Hippocampal formation (tissue), 2 donors: ENCODE measurements at regions not wholly inside any gene's neighbourhood (a gene's known extent, or its start where the extent isn't known, plus 50 kb on each side); places are given as distances from the start of the nearest gene placed in this dataset.
"Not testable (repeated sequence)": the region's sequence is repeated elsewhere in the genome, so short reads cannot be mapped to it uniquely, and the experiment has no call there.

Experiments
- DNase-seq, 2 donors: peaks; one replicate each; lab custom pipeline; 2025; lab: John Stamatoyannopoulos, UW

DNA sequence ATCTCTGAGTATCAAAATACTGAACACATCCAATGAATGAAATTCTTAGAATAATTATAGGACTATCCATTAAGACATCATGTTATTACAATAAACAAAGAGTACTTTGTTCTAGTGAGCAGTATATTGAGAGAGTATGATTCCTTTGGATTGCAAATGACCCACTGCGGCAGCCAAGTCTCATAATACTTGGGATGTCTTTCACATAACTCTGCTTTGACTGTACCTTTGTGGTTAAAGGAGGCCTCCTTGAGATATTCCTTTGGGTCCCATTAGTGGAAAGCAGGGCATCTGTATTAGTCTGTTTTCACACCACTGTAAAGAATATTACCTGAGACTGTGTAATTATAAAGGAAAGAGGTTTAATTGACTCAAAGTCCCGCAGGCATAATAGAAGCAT is 593.8 kb downstream of the TRHDE start:
- no peak for DNase-seq

DNA sequence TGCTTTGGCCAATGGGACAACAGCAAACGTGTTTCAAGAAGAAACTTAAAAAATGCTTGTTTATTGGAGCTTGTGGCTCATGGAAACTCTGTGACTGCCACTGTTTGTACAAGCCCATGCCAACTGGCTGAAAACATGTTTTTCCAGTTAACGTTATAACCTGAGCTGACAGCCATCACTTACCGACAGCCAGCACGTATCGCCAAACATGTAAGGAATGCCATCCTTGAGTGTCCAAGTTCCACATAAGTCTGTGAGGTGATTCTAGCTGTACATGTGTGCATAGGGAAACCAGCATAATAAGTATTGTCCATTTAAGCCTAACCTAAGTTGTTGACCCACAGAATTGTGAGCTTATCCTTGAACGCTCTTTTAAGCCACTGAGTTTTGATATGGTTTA is 596.9 kb downstream of the TRHDE start:
- no peak for DNase-seq

DNA sequence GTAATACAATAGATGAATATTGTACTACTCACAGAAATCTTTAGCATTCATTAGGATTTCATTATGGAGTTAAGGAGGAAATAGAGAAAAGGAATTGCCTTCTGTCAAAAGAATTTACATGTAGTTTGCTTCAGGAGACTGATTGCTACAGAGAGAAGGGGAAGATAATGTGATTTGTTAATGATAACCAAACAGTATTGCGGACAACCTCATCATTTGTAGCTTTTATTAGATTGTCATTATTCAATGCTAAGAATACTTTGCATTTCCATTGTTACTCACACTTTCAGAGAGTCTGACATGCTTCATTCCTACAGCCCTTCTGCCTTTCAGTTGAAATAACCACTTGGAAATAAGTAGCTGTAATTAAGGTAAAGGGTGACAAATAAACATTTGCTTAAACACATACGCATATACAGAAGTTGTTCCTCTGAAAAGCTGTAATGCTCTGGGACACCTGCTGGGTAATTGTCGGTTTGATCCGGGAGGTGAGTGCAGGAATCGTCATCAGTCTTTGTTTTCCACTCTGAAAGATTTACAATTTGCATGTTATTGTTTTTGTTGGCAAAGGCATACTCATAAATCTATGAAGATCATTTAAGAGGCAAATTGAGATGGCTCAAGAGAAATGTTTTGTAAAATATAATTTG is 600.2 kb downstream of the TRHDE start:
- no peak for DNase-seq

DNA sequence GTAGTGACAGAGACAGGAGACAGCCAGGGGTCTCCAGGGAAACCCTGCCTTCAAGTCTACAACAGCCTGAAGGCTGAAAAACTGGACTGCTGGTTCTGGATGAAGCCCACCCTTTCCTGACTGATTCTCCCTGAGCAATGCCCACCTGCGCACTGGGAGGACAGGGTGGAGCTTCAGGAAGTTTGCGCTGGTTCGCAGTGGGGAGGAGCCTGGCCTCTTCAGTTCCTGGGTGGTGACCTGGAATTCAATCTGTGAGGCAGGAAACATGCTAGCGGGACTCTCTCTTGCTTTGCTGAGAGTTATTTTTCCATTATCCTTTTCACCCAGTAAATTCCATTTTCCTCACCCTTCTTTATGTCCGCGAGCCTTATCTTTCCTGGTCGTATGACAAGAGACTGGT is 600.8 kb downstream of the TRHDE start:
- no peak for DNase-seq

DNA sequence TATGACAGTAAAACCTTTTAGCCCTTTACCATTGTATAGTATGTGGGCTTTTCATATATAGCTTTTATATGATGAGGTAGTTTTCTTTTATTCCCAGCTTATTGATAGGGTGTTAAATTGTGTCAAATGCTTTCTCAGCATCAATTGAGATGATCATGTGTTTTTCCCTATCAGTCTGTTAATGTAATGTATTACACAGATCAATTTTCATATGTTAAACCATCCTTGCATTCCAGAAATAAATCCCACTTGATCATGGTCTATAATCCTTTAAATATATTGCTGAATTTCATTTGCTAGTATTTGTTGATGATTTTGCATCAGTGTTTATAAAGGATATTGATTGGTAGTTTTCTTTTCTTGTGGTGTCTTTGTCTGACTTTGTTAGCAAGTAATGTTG is 603.9 kb downstream of the TRHDE start:
- no peak for DNase-seq

DNA sequence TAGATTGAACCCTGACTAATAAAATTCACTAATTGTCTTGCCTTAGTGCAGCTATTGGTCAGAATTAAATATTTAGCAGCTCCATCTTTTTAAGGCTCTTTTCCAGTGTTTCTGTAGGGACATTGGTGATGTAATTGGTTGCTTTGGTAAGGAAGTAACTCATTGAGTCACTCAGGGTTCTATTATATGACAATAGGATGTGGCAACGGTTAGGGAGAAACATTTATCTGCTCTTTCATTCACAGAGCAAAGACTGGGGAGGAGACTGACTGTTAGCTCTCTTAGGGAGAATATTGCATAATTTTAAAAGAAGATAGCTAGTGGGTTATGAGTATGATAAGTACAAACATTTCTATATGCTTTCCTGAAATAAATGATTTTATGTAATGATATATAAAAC is 616.5 kb downstream of the TRHDE start:
- no peak for DNase-seq

DNA sequence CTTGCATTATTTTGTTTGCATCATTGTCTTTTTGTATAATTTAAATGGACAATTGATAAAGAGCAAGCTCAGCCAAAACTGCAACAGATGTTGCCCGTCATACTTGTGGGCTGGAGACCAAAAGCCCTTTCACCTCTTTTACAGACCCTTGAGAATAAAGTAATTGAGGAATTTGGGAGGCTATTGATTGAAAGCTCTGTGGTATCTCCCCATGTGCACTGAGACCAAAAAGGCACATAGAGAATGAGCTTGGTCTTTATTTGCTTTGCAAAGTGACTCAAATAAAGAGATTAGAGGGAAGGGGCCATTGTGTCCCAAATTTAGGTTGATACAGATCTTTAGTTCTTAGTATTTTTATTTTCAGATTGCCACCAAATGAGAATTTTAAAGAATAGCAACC is 617.6 kb downstream of the TRHDE start:
- no peak for DNase-seq

DNA sequence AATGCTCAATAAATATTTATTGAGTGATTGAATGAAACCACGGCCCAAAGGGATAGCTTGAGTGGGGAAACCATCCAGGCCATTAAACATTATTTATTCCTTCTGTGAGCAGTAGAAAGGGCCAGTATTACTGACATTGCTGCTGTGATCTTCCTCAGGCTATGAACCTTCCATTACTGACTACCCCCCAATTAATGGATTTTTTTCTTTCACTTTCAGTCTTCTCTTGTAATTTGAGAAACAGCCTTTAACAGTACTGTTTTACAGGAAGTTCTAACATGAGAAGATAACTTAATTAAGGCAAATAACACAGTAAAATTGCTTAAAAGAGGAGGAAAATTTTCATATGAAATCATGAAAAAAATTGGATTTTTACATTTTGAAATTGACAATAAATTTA is 629.5 kb downstream of the TRHDE start:
- DNase-seq, result no peak

DNA sequence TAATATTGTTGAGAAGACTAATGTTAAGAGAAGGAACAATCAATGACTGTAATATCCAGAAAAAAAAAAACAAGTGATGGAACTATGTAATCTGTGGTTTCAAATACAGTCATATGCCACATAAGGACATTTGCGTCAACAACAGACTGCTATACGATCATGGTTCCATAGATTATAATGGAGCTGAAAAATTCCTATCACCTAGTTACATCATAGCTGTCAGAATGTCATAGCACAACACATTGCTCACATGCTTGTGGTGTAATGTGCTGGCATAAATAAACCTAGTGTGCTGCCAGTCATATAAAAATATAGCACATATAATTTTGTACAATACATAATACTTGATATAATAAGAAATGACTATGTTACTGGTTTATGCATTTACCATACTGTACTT is 653.5 kb downstream of the TRHDE start:
- no peak for DNase-seq

DNA sequence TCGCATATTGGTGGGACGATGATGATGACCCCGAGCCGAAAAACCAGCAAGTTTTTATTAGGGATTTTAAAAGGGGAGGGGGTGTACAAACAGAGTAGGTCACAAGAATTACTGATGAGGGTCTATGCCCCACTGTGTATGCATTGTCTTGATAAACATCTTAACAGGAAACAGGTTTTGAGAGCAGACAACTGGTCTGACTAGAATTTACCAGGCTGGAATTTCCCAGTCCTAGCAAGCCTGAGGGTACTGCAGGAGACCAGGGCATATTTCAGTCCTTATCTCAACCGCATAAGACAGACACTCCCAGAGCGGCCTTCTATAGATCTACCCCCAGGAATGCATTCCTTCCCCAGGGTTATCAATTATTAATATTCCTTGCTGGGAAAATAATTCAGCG is 659.7 kb downstream of the TRHDE start:
- not testable (repeated sequence) for DNase-seq

DNA sequence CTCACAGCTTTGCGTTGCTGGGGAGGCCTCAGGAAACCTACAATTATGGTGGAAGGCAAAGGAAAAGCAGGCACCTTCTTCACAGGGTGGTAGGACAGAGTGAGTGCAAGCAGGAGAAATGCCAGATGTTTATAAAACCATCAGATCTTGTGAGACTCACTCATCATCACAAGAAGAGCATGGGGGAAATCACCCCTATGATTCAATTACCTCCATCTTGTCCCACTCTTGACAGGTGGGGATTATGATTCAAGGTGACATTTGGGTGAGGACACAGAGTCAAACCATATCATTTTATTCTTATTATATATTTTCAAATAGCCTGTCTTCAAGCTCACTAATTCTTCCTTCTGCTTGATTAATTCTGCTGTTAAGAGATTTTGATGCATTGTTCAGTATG is 665.3 kb downstream of the TRHDE start:
- no peak for DNase-seq

DNA sequence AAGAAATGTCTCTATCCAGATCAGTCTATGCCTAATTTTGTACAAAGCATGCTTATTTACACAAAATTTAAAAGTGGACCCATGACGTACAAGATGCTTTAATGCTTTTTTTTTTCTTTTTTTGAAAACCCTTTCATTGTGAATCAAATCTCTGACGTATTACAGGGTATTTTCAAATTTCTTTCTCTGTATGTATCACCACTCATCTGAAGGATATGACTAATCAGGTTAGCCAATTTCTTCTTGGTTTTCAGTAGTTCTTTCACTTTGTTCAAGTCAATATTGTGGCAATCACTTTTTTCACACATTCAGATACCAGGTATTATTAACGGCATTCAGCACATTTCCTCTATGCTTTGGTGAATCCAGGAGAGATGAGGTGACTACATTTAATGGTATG is 685.3 kb downstream of the TRHDE start:
- no peak for DNase-seq

DNA sequence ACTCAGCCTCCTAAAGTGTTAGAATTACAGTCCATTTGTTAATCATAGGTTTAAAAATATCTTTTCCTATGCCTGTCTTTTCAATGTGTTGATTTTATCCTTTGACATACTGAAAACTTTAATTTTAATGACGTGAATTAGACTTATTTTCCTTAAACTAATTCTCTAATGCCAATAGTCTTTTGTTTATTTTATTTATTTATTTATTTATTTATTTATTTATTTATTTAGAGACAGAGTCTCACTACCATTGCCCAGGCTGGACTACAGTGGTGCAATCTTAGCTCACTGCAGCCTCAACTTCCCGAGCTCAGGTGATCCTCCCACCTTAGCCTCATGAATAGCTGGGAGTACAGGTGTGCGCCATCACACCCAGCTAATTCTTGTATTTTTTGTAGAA is 694.5 kb downstream of the TRHDE start:
- no peak for DNase-seq

DNA sequence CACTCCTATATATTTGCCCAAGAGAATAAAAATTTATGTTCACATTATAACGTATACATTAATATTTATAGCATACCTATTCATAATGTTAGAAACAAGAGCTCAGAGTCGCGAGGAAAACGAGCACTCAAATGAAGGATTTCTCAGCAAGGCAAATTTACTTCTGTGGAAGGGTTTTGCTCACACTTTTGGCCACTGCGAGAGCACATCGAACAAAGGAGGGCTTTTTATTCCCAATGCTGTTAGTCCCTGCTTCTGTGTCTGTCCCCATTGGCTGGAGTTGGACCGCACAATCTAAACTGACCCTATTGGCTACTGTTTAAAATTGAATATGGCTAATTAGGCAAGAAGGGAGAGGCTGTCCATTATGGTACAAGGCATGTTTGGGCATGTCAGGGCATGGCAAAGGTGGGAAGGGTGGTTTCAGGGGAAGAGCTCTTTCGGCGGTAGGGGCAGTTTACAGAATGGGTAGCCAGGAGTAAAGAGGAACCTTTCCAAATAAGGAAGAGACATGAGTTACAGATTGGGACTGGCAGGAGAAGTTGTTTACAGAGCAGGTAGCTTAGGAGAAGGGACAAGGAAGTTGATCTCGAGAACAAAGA is 702.9 kb downstream of the TRHDE start:
- no peak for DNase-seq

DNA sequence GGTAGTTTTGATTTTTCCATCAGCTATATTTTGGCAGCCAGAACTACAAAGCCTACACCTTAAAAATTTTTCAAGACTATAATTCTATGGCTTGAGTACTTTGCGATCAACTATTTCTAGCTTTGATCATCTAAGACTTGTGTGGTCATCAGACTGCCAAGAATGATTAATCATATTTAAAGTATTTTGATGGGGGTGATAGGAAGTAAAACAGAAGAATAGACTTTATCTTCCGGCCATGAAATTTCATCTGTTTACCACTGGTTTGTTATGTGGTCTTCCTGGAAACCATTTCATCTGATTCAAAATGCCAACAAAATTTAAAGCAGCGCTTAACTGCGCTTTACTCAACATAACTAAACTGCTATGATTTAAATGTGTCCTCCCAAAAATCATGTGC is 706.8 kb downstream of the TRHDE start:
- no peak for DNase-seq

DNA sequence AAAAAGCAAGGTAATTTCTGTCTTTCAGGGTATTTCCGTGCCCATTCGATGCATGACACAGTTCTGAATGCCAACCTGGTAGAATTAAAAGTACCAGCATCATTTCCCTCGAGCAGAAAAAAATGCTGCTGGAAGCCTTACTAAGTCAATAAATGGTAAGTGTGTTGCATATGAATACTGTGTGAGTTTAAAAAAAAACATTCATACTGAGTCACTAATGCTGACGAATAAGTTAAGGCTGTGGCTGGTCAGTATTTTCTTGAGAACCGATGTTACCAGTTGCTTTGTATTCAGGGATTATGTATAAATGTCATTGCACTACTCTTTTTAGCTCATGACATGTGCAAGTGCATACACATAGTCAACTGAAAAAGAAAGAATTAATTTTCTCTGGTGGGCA is 710.2 kb downstream of the TRHDE start:
- no peak for DNase-seq

DNA sequence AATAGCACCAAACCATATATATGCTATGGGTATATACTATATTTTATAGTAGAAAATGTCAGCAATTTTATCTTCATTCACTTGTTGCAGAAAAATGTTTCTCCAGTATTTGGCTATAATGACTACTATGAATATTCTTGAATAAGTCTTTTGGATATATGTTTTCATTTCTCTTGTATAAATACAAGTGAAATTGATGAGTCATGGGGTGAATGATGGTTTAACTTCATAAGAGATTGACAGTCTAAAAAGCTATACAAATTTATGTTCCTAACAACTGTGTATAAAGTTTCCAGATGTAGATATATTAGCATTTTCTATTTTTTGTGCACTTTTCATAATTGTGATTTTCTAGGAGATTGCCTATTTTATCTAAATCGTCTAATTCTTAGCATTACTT is 714.8 kb downstream of the TRHDE start:
- no peak for DNase-seq

DNA sequence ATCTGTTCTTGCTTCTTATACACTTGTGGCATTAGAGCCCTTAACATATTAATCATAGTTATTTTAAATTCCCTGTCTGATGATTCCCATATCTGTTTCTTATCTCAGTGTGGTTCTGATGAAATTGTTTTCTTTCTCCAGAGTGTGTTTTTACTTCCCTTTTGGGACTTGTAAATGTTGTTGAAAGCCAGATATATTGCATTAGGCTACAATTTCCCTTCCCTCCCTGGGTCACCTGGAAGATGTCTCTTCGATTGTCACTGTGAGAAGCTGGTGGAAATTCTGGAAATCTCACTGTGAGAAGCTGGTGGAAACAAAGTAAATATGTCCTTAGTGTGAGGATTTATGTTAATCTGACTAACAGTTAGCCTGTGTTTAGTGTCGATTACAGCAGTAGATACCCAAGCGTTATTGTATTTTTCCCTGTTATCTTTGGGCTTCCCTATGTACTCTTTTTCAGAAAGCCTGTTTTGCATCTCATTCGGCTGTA is 717.3 kb downstream of the TRHDE start:
- no peak for DNase-seq

DNA sequence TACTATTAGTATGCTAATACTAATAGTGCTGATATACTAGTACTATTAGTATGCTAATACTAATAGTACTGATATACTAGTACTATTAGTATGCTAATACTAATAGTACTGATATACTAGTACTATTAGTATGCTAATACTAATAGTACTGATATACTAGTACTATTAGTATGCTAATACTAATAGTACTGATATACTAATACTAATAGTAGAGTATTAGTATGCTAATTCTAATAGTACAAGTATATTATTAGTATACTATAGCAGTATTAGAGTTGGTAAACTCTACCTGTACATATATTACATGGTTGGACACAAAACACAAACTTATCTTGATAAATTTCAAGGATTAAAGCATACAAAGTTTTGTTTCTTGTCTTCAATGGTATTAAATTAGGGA is 722.9 kb downstream of the TRHDE start:
- DNase-seq, result not testable (repeated sequence)

DNA sequence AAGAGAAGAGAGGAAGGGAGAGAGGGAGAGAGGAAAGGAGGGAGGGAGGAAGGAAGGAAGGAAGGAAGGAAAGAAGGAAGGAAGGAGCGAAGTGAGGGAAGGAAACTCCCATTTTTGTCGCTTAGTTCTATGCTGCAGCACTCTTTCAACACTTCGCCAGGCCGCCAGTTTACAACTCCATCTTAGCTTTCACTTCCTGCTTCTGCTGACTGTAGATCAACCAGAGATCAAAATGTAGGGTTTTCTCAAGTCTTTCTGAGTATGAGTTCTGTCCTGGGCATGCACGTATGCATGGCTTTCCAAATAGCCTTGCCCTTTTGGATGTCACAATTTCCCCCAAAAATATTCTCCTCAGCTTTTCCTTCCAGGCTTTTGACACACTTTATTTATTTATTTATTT is 723.4 kb downstream of the TRHDE start:
- no peak for DNase-seq

DNA sequence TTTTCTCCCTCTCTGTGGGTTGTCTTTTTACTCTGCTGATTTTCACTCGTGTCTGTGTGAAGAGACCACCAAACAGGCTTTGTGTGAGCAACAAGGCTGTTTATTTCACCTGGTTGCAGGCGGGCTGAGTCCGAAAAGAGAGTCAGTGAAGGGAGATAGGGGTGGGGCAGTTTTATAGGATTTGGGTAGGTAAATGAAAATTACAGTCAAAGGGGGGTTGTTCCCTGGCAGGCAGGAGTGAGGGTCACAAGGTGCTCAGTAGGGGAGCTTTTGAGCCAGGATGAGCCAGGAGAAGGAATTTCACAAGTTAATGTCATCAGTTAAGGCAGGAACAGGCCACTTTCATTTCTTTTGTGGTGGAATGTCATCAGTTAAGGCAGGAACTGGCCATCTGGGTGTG is 729.6 kb downstream of the TRHDE start:
- DNase-seq, result not testable (repeated sequence)

DNA sequence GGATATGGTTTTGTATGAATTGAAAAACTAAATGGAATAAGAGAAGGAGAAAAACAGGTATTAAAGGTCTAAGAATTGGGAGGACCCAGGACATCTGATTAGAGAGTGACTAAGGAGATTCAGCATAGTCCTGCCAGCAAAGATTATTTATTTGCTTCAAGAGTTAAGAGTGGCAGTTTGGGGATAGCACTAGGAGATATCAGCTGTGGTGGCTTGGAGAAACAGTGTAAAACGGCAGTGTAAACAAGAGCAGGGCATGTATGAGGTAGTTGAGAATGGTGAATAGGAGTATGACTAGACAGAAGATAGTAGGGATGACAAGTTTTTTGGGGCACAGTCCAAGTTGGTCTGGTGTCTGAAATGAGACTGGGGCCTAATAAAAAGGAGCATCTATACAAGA is 730.3 kb downstream of the TRHDE start:
- not testable (repeated sequence) for DNase-seq

DNA sequence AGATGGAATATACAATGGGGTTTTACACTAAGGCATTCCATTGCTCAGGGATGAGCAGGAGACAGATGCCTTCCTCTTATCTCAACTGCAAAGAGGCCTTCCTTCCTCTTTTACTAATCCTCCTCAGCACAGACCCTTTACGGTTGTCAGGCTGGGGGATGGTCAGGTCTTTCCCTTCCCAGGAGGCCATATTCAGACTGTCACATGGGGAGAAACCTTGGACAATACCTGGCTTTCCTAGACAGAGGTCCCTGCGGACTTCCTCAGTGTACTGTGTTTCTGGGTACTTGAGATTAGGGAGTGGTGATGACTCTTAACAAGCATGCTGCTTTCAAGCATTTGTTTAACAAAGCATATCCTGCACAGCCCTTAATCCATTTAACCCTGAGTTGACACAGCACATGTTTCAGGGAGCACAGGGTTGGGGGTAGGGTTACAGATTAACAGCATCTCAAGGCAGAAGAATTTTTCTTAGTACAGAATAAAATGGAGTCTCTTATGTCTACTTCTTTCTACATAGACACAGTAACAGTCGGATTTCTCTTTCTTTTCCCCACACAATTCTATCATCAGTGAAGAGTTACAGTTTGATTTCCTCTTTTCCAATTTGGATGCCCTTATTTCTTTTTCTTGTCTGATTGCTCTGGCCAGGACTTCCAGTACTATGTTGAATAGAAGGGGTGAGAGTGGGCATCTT is 737.1 kb downstream of the TRHDE start:
- not testable (repeated sequence) for DNase-seq
